K562 (cell line): ENCODE measurements at regions not wholly inside any gene's neighbourhood (a gene's known extent, or its start where the extent isn't known, plus 50 kb on each side); places are given as distances from the start of the nearest gene placed in this dataset.

ENCODE experiments used
- ATAC-seq: fragments of 200-7000 bp; cut with Tn5 transposase; 3 replicates; pipeline ENCODE4 v1.9.1; 2020; ENCODE audit warnings: moderate library complexity
- BruUV-seq: library from RNA; stranded (reverse); fragments of 400-500 nt; replicated peaks from 2 replicates; lab custom pipeline; 2021; lab: Mats Ljungman, UMichigan
- CTCF ChIA-PET: fragments of 300-600 bp; formaldehyde crosslinking; extraction: SDS; loops from one replicate; lab custom pipeline; 2021; ENCODE audit warnings: low intra/inter-chr PET ratio; lab: Yijun Ruan, JAX
- POLR2A ChIA-PET: fragments of 300-600, 350-650 bp; sonication (Branson Sonifier 250); formaldehyde crosslinking; extraction: SDS; loops from one replicate; lab custom pipeline; 2021; ENCODE audit warnings: antibody characterized with exemption, inconsistent platforms; lab: Yijun Ruan, JAX
- DNase-seq, 4 experiments: peaks; one replicate each; pipeline versions ENCODE4 v3.0.0 to v3.0.0-alpha.2; 2011 to 2018; ENCODE audit warnings: low spot score in 3 of 4, mixed read lengths in 3 of 4; ENCODE audit errors: extremely low read depth in 1 of 4
- FAIRE-seq: peaks from 2 replicates; lab custom pipeline; 2011; peaks lifted over from hg19 to GRCh38; lab: Jason Lieb, UNC
- H2AFZ ChIP-seq: 2 replicates; pipeline ENCODE4 v1.6.0; 2011; ENCODE audit warnings: low read depth, low read length, control low read depth, inconsistent platforms
- H3K27ac ChIP-seq: fragments of 200-600 bp; 3 replicates; pipeline ENCODE4 v1.8.0; 2011; ENCODE audit warnings: low read depth, mild to moderate bottlenecking, control low read depth, inconsistent platforms, low read length, moderate library complexity, mixed read lengths; ENCODE audit errors: extremely low read depth
- H3K27me3 ChIP-seq, 2 experiments: fragments of 300-600 bp in 1 of 2; 2 replicates in 1 of 2; 3 replicates in 1 of 2; pipeline versions ENCODE4 v1.6.0 to v1.8.0; 2011; ENCODE audit warnings: inconsistent platforms in 2 of 2, low read length in 2 of 2, mild to moderate bottlenecking in 1 of 2, mixed read lengths in 1 of 2, moderate library complexity in 1 of 2; ENCODE audit not compliant: control insufficient read depth in 2 of 2, insufficient read depth in 2 of 2
- H3K36me3 ChIP-seq: fragments of 300-600 bp; 3 replicates; pipeline ENCODE4 v1.8.0; 2011; ENCODE audit warnings: mild to moderate bottlenecking, low read length, inconsistent platforms; ENCODE audit not compliant: control insufficient read depth, insufficient read depth
- H3K4me1 ChIP-seq, 2 experiments: fragments of 200-600 bp in 1 of 2; replicated peaks in 1 of 2; 2 replicates in 1 of 2; 3 replicates in 1 of 2; pipeline versions ENCODE4 v1.5.1 to v1.8.0; 2011; ENCODE audit warnings: inconsistent platforms in 2 of 2, low read length in 2 of 2, mild to moderate bottlenecking in 1 of 2, mixed read lengths in 1 of 2, moderate library complexity in 1 of 2; ENCODE audit not compliant: control insufficient read depth in 2 of 2, insufficient read depth in 2 of 2
- H3K4me2 ChIP-seq: 2 replicates; pipeline ENCODE4 v1.6.1; 2011; ENCODE audit warnings: low read length, control low read depth, inconsistent platforms, mixed read lengths; ENCODE audit not compliant: insufficient read depth
- H3K4me3 ChIP-seq: fragments of 200-600 bp; sonication (generic), shearing (Covaris generic); 2 replicates; pipeline ENCODE4 v1.5.1; 2016; ENCODE audit warnings: control low read depth, inconsistent platforms
- H3K79me2 ChIP-seq: fragments of 200-600 bp; 3 replicates; pipeline ENCODE4 v1.8.0; 2011; ENCODE audit warnings: low read length, inconsistent platforms; ENCODE audit not compliant: control insufficient read depth, insufficient read depth
- H3K9ac ChIP-seq, 2 experiments: 2 replicates each; pipeline versions ENCODE4 v1.6.0 to v1.6.1; 2011; ENCODE audit warnings: low read depth in 2 of 2, low read length in 2 of 2, control low read depth in 1 of 2, inconsistent platforms in 1 of 2, mild to moderate bottlenecking in 1 of 2, mixed read lengths in 1 of 2; ENCODE audit not compliant: insufficient read depth in 1 of 2
- H3K9me1 ChIP-seq: one replicate; pipeline ENCODE4 v1.6.0; 2011; ENCODE audit warnings: inconsistent platforms, mild to moderate bottlenecking, low read length, moderate library complexity; ENCODE audit not compliant: control insufficient read depth, insufficient read depth
- H3K9me3 ChIP-seq: replicated peaks from 2 replicates; pipeline ENCODE4 v1.5.1; 2011; ENCODE audit warnings: low read depth, low read length, inconsistent platforms; ENCODE audit not compliant: control insufficient read depth, insufficient read depth
- H4K20me1 ChIP-seq: replicated peaks from 2 replicates; pipeline ENCODE4 v1.6.1; 2011; ENCODE audit warnings: low read length, inconsistent platforms, mixed read lengths; ENCODE audit not compliant: control insufficient read depth, insufficient read depth
- CHD1 ChIP-seq: fragments of 200-600 bp; sonication (generic); IDR thresholded peaks from one replicate; pipeline ENCODE4 v1.6.1; 2012; ENCODE audit warnings: mild to moderate bottlenecking, moderate library complexity, low read length, inconsistent platforms
- CREB5 ChIP-seq: fragments of 250-450 bp; sonication (Bioruptor Pico); IDR thresholded peaks from 2 replicates; pipeline ENCODE4 v1.5.0; 2020; ENCODE audit warnings: mild to moderate bottlenecking
- MAFF ChIP-seq: IDR thresholded peaks from 2 replicates; pipeline ENCODE4 v1.6.1; 2012; ENCODE audit warnings: low read length, improper control_type of control experiment
- MAFG ChIP-seq: fragments of 450-650 bp; conservative IDR thresholded peaks from 2 replicates; pipeline ENCODE4 v1.6.1; 2016; ENCODE audit warnings: missing genetic modification characterization, missing compliant biosample characterization
- MAFK ChIP-seq: IDR thresholded peaks from 2 replicates; pipeline ENCODE4 v1.6.1; 2011; ENCODE audit warnings: low read length, improper control_type of control experiment
- NFE2L1 ChIP-seq: fragments of 450-650 bp; IDR thresholded peaks from 2 replicates; pipeline ENCODE4 v1.6.1; 2016; ENCODE audit warnings: missing genetic modification characterization, low read depth, mild to moderate bottlenecking, missing compliant biosample characterization, moderate library complexity, borderline replicate concordance
- POLR2G ChIP-seq: fragments of 200-400 bp; formaldehyde crosslinking; IDR thresholded peaks from 2 replicates; pipeline ENCODE4 v1.6.1; 2017; ENCODE audit warnings: low read depth, mild to moderate bottlenecking, antibody characterized with exemption, low read length, moderate library complexity
- SNRNP70 ChIP-seq: fragments of 200-400 bp; formaldehyde crosslinking; optimal IDR thresholded peaks from 2 replicates; pipeline ENCODE3; 2017; ENCODE audit warnings: low read depth, low read length
- TAL1 ChIP-seq: fragments of 450-650 bp; IDR thresholded peaks from 2 replicates; pipeline ENCODE4 v1.6.1; 2016; ENCODE audit warnings: mild to moderate bottlenecking
- XRCC3 ChIP-seq: fragments of 450-650 bp; IDR thresholded peaks from 2 replicates; pipeline ENCODE4 v1.6.1; 2017; ENCODE audit warnings: mild to moderate bottlenecking, moderate library complexity
- ZFPM2 ChIP-seq: fragments of 250-450 bp; sonication (Bioruptor Pico); IDR thresholded peaks from 2 replicates; pipeline ENCODE4 v1.5.1; 2022; ENCODE audit warnings: mild to moderate bottlenecking
- ZNF316 ChIP-seq: fragments of 450-650 bp; IDR thresholded peaks from 2 replicates; pipeline ENCODE4 v1.6.1; 2016
- ZNF324 ChIP-seq: fragments of 250-450 bp; sonication (Bioruptor Pico); IDR thresholded peaks from 2 replicates; pipeline ENCODE4 v1.4.0; 2020; ENCODE audit warnings: mild to moderate bottlenecking
- ZNF766 ChIP-seq: fragments of 200-800 bp; sonication (Bioruptor generic); conservative IDR thresholded peaks from 2 replicates; pipeline ENCODE4 v1.6.1; 2016; ENCODE audit warnings: missing genetic modification characterization, missing compliant biosample characterization
- WGBS: fragments of 100-300 bp; shearing (Covaris generic); methylation state at CpG from one replicate; pipeline ENCODE4 v1.1.6; 2016; ENCODE audit warnings: low coverage, mixed read lengths; ENCODE audit not compliant: insufficient coverage; ENCODE audit errors: missing lambda C conversion rate; 5-methylcytosine and 5-hydroxymethylcytosine counted together
- in situ Hi-C: fragments of 300-500 bp; cut with MboI; formaldehyde crosslinking; loops from 4 replicates; pipeline ENCODE4 v1.15.0; 2018; ENCODE audit warnings: inconsistent platforms, mixed read lengths
- intact Hi-C: fragments of 100-400 bp; cut with micrococcal nuclease; formaldehyde crosslinking; loops from 2 replicates; pipeline ENCODE4 v1.14.2; 2022

GRCh38 chrX:11970578-11971359 is 167.5 kb upstream of the FRMPD4 start:
- H3K79me2 ChIP-seq = no peaks in the 10 kb centered on the region
- in situ Hi-C loops (no loop called here), intact Hi-C loops (no loop called here)
- WGBS = 0% methylated on average over 6 of the region's 6 CpGs
- no peak overlapping the region for H3K4me2 ChIP-seq
- no peaks in the 10 kb centered on the region for H3K4me1 ChIP-seq
- H2AFZ ChIP-seq = no peak overlapping the region
- no peaks in the 10 kb centered on the region for H4K20me1 ChIP-seq
- no peaks in the 10 kb centered on the region for H3K9me3 ChIP-seq
- H3K4me3 ChIP-seq = no peak overlapping the region
- BruUV-seq = no TSS peak
- no peak for ATAC-seq
- H3K27me3 ChIP-seq = no peaks in the 10 kb centered on the region
- no peaks in the 10 kb centered on the region for H3K36me3 ChIP-seq
- no peak for DNase-seq
- no peak overlapping the region for H3K27ac ChIP-seq
- H3K9me1 ChIP-seq = no peaks in the 10 kb centered on the region
- CTCF ChIA-PET = no interaction called here
- POLR2A ChIA-PET = no interaction called here
- no peak for FAIRE-seq
- TF ChIP-seq XRCC3 = no peak
- TF ChIP-seq SNRNP70 = no peak
- no peak for TF ChIP-seq CHD1
- no peak for TF ChIP-seq ZFPM2 (CRISPR knock-in tag)
- TF ChIP-seq ZNF324 (CRISPR knock-in tag) = no peak
- no peak for TF ChIP-seq ZNF766
- no peak overlapping the region for H3K9ac ChIP-seq

GRCh38 chrX:11976663-11977062 is 161.6 kb upstream of the FRMPD4 start:
- ATAC-seq = no peak
- no TSS peak for BruUV-seq
- intact Hi-C loops (no loop called here), in situ Hi-C loops (no loop called here)
- CTCF ChIA-PET = no interaction called here
- WGBS = 0% methylated on average over 2 of the region's 2 CpGs
- H3K27ac ChIP-seq = no peak overlapping the region
- no peak overlapping the region for H3K4me3 ChIP-seq
- H2AFZ ChIP-seq = no peak overlapping the region
- no peaks in the 10 kb centered on the region for H4K20me1 ChIP-seq
- H3K9me1 ChIP-seq = no peaks in the 10 kb centered on the region
- TF ChIP-seq ZNF316 (peak; percentile 26; the same call in 1 of the 2 replicates), POLR2G (no peak), NFE2L1 (tag) (peak; percentile 19; the same call in 1 of the 2 replicates), TAL1 (no peak), MAFG (tag) (peak; percentile 48), MAFK (peak; percentile 32; the same call in 1 of the 2 replicates), MAFF (peak; percentile 48; the same call in 1 of the 2 replicates), CREB5 (CRISPR knock-in tag) (no peak)
- H3K79me2 ChIP-seq = no peaks in the 10 kb centered on the region
- no peak overlapping the region for H3K4me2 ChIP-seq
- H3K9ac ChIP-seq = no peak overlapping the region
- POLR2A ChIA-PET = no interaction called here
- H3K36me3 ChIP-seq = no peaks in the 10 kb centered on the region
- FAIRE-seq = no peak
- H3K27me3 ChIP-seq = no peaks in the 10 kb centered on the region
- H3K9me3 ChIP-seq = no peaks in the 10 kb centered on the region
- H3K4me1 ChIP-seq = no peaks in the 10 kb centered on the region
- DNase-seq = no peak
